WTC11 (cell line): ENCODE measurements at regions not wholly inside any gene's neighbourhood (a gene's known extent, or its start where the extent isn't known, plus 50 kb on each side); places are given as distances from the start of the nearest gene placed in this dataset.

Experiments used
- CTCF ChIP-seq: fragments of 200-600 bp; IDR thresholded peaks from 2 replicates; pipeline ENCODE4 v1.8.0; 2022; ENCODE audit warnings: antibody characterized with exemption
- JUN ChIP-seq: sonication (generic); formaldehyde crosslinking; IDR thresholded peaks from 2 replicates; pipeline ENCODE4 v1.8.0; 2023; ENCODE audit warnings: mild to moderate bottlenecking, missing genetic modification reagents

DNA sequence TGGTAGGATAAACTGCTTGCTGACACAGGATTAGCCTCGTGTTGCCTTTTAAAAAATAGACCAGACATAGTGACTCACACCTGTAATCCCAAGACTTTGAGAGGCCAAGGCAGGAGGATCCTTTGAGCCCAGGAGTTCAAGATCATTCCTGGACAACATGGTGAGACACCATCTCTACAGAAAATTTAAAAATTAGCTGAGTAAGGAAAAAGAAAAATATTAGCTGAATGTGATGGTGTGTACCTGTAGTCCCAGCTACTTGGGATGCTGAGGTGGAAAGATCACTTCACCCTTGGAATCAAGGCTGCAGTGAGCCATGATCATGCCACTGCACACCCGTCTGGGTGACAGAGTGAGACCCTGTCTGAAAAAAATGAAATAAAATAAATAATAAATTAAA is 82.0 kb downstream of the ETS2 start:
- TF ChIP-seq CTCF (no peak), JUN (CRISPR knock-in tag) (no peak)
